Posterior vena cava (tissue), 2 donors: ENCODE measurements at regions not wholly inside any gene's neighbourhood (a gene's known extent, or its start where the extent isn't known, plus 50 kb on each side); places are given as distances from the start of the nearest gene placed in this dataset.
"Not testable (repeated sequence)": the region's sequence is repeated elsewhere in the genome, so short reads cannot be mapped to it uniquely, and the experiment has no call there.

Experiments
- DNase-seq: peaks from one replicate; pipeline ENCODE4 v3.0.0-alpha.2; 2020; ENCODE audit warnings: low spot score
- intact Hi-C, 2 donors: fragments of 100-400 bp; cut with DNase I; formaldehyde crosslinking; loops; one replicate each; pipeline versions ENCODE4 v1.14.1 to v1.14.2; 2022 to 2023
- donor health status: DM: yes; HTN: yes; CAD: no.
- donor health status: DM: yes; HTN: yes; CAD: no.

GRCh38 chr7:152905949-152906348, 146.4 kb downstream of the ACTR3B start:
- intact Hi-C loops = no loop called here

GRCh38 chr7:152907042-152907761, 147.7 kb downstream of the ACTR3B start:
- intact Hi-C loops = no loop called here
- no peak for DNase-seq

More at GRCh38 chr7:152905949-152906348, 146.4 kb downstream of the ACTR3B start:
- DNase-seq = no peak

- intact Hi-C loops = no loop called here
- no peak for DNase-seq
Measured at GRCh38 chr7:152909280-152909679, 149.7 kb downstream of the ACTR3B start.

GRCh38 chr7:152909683-152910544, 150.4 kb downstream of the ACTR3B start:
- no peak for DNase-seq
- intact Hi-C loops = no loop called here

DNA sequence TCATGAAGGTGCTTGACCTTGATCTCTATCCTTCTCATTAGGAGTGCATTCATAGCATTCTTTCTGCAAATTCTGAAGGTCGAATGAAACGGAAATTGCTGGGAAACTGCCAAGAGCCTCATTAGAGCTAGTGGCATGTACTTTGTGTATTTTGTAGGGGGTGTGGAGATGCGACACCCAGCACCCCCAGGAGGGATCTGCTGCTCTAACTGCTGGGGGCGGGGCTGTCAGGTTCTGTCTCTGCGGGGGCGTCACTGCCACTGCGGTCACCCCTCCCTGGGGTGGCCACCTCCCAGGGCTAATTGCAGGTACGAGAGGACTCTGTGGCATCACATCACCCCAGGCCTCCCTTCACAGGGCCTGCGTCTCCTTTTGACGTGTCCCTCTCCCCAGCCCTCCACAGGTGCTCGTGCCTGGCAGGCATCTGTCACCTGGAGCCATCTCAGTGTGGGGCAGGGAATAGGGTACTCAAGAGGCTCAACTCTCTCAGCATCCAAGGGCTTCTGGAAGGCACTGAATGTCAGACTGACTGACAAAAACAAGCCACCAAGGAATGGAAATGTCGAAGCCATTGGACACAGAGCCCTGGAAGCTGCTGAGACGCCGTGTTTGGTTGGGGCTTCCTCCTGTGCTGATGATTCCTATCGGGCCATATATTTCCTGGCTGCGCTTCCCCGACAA, 151.1 kb downstream of the ACTR3B start:
- intact Hi-C loops = no loop called here
- DNase-seq = no peak

GRCh38 chr7:152911226-152911560, 151.6 kb downstream of the ACTR3B start:
- intact Hi-C loops = no loop called here
- no peak for DNase-seq

DNA sequence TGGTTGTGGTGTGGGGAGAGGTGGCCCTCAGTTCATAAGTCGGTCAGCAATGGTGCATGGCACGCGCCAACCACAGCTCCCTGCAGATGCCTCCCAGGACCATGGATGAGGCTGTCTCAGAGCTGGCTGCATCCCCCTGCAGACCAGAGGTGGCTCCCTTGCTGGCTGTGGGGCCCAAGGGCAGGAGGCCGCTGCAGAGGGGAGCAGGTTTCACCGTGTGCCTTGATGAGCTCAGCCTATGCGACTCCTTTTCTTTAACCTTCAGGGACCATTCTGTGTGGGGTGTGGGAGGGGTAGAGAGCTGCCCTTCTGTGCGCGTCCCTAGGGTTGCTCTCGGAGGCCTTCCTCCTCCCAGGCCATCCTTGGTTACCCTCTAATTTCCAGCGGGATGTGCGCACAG, 152.4 kb downstream of the ACTR3B start:
- intact Hi-C loops = no loop called here
- no peak for DNase-seq

- intact Hi-C loops = no loop called here
- DNase-seq = no peak
Measured at GRCh38 chr7:152912511-152912910, 153.0 kb downstream of the ACTR3B start.

DNA sequence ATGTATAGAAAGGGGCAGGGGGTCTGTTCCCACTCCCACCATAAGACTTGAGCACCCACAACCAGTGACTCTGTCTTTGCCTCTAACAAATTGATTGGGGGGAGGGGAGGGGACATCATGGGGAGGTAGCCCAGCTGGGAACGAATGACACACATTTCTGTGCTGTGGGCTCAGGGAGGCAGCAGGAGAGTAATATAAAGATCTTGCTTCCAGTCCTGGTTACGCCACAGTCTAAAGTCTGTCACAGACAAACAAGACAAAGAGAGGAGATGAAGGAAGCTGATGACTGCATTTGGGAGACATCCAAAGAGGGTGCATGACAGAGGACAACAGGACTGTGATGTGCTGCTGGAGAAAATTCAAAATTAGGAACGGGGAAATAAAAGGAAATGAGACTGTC, 153.9 kb downstream of the ACTR3B start:
- DNase-seq = no peak
- intact Hi-C loops = no loop called here

GRCh38 chr7:152914014-152914844, 154.7 kb downstream of the ACTR3B start:
- intact Hi-C loops = no loop called here
- no peak for DNase-seq

DNA sequence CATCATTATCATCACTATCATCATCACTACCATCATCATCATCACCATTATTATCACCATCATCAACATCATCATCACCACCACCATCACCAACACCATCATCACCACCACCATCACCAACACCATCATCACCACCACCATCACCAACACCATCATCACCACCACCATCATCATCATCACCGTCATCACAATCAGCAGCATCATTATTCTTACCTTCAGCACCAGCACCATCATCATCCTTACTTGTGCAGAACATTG, 155.2 kb downstream of the ACTR3B start:
- intact Hi-C loops, DNase-seq: not testable (repeated sequence)

DNA sequence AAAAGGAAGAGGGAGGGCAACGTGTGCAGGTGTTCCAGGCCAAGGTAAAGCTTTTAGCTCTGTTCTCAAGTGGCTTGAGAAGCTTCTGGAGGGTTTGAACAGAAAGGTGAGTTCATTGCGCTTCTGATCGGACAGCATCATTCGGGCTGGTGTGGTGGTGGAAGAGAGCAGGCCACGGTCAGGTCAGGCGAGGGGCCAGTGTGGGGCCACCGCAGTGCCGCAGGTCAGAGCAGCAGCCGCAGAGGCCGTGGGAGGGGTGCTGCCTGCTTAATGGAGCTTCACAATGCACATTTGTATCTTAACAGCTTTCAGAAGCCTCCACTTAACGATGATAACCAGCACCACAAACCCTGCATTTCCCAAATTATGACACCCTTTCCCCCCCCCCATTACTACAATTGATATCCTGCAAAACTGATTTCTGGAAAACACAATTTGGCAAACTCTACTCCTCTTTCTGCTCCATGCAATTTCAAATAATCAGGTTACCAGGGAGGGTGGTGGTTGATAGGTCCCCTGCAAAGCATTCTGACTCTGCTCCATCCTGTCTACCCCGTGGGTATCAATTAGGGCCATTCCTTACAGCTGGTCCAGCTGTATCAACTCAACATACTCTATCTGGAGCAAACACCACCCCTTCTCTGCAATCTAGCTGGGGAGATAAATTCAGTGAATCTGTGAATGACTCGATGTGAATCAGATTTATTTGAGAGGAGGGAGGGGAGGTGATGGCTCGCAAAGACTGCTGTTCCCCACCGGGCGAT, 162.9 kb downstream of the ACTR3B start:
- intact Hi-C loops = no loop called here
- no peak for DNase-seq

DNA sequence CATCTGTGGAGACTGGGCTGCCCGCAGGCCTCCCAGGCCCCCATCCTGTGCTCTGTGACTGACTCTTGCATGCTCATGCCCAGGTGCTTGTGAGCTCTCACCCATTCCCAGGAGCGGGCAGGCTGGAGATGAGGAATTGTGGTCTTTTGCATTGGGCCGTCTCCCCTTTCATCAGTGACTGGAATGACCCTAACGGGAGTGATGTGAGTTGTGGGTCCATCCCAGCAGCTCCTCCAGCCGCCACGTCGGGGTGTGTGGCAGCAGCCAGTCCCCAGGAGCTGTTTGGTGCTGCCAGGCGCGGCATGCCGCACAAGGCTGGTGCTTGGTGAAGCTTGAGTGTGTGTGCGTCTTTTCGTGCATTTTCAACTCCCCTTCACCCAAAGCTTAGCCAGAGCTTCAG, 164.2 kb downstream of the ACTR3B start:
- DNase-seq = no peak
- intact Hi-C loops = no loop called here

- no peak for DNase-seq
- intact Hi-C loops = no loop called here
Measured at GRCh38 chr7:152924238-152924637, 164.7 kb downstream of the ACTR3B start.

GRCh38 chr7:152924826-152925411, 165.4 kb downstream of the ACTR3B start:
- DNase-seq = no peak
- intact Hi-C loops = loop anchor here in 1 of 2 donors (5.0 kb wide), 1 partner anchor 33 kb away; no protein-coding TSS in a partner anchor

DNA sequence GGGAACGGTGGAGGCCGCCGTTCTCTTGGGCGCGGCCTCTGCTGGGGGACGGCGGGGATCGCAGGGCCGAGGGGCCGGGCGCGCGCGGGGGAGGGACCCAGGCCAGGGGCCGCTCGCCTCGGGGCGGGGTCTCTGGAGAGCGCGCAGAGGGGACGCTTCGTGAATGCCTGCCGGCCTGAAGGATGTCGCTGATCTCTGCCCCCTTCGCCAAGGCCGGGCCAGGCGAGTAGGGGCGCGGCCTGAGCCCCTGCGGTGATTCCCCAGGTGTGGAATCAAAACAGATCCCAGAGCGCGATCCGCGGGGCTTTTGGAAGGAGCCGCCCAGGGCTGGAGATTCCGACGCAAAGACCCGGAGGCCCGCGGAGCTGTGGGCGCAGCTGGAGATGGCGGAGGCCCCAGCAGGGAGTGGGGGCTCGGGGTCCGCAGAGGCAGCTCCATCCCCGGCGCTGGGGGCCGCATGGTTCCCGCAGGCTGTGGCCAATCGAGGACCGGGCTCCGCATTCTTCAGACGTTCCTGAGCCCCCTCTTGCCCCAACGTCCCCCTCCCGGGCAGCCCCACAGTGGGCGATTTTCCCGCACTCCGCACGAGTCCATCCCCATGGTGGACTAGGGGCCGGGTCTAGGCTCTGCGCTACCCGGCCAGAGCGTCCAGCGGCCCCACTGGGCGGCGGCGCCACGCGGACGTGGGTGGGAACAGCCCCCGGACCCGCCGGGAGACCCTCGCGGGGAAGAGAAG, 166.0 kb downstream of the ACTR3B start:
- intact Hi-C loops = loop anchor here in 1 of 2 donors (5.0 kb wide), 1 partner anchor 33 kb away; no protein-coding TSS in a partner anchor
- DNase-seq = no peak

DNA sequence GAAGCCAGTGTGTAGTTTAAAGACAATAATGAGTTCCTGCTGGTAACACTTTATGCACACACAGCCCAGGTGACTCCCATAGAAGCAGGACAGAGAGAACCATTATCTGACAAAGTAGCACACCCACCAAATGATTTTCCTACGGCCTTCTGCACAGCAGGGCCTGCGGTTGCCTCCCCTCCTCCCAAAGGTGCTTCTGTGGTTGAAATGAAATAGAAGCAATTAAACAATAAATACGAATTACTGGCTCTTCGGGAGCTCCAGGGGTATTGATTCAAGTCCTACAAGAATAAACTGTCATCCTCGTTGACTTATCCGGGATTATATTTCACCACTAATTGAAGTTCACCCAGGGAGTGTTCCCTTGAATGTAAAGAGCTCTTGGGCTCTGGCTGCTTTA, 172.1 kb downstream of the ACTR3B start:
- intact Hi-C loops = no loop called here
- no peak for DNase-seq

- intact Hi-C loops = no loop called here
- DNase-seq = no peak
Measured at GRCh38 chr7:152937282-152937681, 177.7 kb downstream of the ACTR3B start.
